Cardiac fibroblast (primary cell): ENCODE measurements at regions not wholly inside any gene's neighbourhood (a gene's known extent, or its start where the extent isn't known, plus 50 kb on each side); places are given as distances from the start of the nearest gene placed in this dataset.

ENCODE experiments used
- DNase-seq, 2 donors: peaks; one replicate each; pipeline versions ENCODE4 v3.0.0 to v3.0.0-alpha.2; 2010; ENCODE audit warnings: low read depth in 2 of 2
- H3K4me3 ChIP-seq, 2 donors: replicated peaks in 1 of 2; 1 replicate in 1 of 2; 2 replicates in 1 of 2; pipeline ENCODE4 v1.5.1; 2011; ENCODE audit warnings: low read depth in 2 of 2, low read length in 2 of 2, mild to moderate bottlenecking in 2 of 2, moderate library complexity in 1 of 2
- CTCF ChIP-seq: IDR thresholded peaks from one replicate; pipeline ENCODE4 v1.5.1; 2011; ENCODE audit warnings: low read depth, mild to moderate bottlenecking, low read length, inconsistent platforms

GRCh38 chr7:94336009-94336408 is 58.7 kb upstream of the COL1A2 start:
- TF ChIP-seq CTCF, result no peak
- DNase-seq, result no peak
- no peak overlapping the region for H3K4me3 ChIP-seq

GRCh38 chr7:94338921-94339371 is 55.7 kb upstream of the COL1A2 start:
- no peak overlapping the region for H3K4me3 ChIP-seq
- no peak for TF ChIP-seq CTCF
- DNase-seq, result peak; percentile 17 to 67

- H3K4me3 ChIP-seq, result no peak overlapping the region
- no peak for TF ChIP-seq CTCF
- DNase-seq, result peak; percentile 50 to 80
Measured at GRCh38 chr7:94344826-94345225, 49.9 kb upstream of the COL1A2 start.
